AG08395 (cell line): ENCODE measurements at regions not wholly inside any gene's neighbourhood (a gene's known extent, or its start where the extent isn't known, plus 50 kb on each side); places are given as distances from the start of the nearest gene placed in this dataset.
"Not testable (repeated sequence)": the region's sequence is repeated elsewhere in the genome, so short reads cannot be mapped to it uniquely, and the experiment has no call there.

Experiments
- DNase-seq: peaks from one replicate; pipeline ENCODE4 v3.0.0; 2012; ENCODE audit warnings: mixed read lengths, low spot score

GRCh38 chr5:3103262-3103811, 351.9 kb upstream of the IRX2 start:
- DNase-seq = no peak

GRCh38 chr5:3102531-3102930, 351.1 kb upstream of the IRX2 start:
- DNase-seq = no peak

- no peak for DNase-seq
Measured at GRCh38 chr5:3101561-3101960, 350.1 kb upstream of the IRX2 start.

GRCh38 chr5:3100921-3101551, 349.6 kb upstream of the IRX2 start:
- DNase-seq = no peak

DNA sequence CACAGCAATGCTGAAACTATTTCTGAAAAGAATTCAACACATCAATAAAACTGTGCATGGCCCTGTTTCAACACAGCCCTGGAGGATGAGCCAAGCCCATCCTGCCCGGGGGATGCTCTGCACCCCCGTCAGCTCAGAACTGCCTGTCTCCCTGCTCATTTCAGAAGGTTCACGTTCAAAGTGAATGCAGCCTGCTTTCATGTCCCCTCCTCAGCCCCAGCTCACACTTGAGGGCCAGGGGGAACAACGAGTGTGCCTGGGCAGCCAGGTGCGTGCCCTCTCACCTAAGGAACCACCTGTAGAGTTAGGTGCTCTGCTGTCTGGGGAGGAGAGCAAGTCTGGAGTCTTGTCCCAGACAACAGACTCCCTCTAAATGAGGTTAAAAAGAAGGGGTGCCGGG, 348.5 kb upstream of the IRX2 start:
- no peak for DNase-seq

GRCh38 chr5:3099526-3099925, 348.0 kb upstream of the IRX2 start:
- DNase-seq = no peak

DNA sequence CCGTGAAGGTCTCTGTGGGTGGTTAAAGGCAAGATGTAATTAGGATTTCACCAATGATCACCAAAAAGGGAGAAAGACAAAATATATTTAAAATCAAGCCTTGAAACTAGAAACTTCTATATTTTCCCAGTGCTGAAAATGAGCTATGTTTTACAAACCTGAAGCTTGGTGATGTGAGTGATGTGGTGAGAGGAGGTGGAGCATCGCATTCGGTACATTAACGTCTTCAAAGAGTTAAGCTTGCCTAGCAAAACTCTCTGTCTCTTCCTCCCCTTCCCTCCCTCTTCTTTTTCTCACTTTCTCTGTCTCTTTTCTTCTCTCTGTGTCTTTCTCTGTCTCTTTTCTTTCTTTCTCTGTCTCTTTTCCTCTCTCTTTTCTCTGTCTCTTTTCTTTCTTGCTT, 347.3 kb upstream of the IRX2 start:
- no peak for DNase-seq

- DNase-seq = no peak
Measured at GRCh38 chr5:3092664-3093063, 341.2 kb upstream of the IRX2 start.

DNA sequence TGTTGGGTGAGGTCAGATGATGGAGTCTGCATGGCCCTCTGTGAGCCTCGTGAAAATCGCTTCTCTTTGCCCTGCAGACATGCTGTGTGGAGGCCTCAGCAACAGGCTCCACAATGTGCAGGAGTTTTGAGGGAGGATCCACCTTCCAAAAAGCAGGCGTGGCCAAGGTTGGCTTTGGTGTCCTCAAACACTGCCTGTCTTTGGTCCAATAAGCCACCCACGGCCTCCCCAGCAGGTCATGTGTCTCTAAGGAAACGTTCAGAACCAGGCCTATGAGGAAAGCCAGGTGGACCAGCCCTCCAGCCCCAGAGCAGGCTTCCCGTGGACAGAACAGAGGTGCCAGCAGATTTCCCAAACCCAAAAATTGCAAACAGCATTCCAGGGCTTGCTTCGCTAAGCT, 340.7 kb upstream of the IRX2 start:
- DNase-seq = no peak

DNA sequence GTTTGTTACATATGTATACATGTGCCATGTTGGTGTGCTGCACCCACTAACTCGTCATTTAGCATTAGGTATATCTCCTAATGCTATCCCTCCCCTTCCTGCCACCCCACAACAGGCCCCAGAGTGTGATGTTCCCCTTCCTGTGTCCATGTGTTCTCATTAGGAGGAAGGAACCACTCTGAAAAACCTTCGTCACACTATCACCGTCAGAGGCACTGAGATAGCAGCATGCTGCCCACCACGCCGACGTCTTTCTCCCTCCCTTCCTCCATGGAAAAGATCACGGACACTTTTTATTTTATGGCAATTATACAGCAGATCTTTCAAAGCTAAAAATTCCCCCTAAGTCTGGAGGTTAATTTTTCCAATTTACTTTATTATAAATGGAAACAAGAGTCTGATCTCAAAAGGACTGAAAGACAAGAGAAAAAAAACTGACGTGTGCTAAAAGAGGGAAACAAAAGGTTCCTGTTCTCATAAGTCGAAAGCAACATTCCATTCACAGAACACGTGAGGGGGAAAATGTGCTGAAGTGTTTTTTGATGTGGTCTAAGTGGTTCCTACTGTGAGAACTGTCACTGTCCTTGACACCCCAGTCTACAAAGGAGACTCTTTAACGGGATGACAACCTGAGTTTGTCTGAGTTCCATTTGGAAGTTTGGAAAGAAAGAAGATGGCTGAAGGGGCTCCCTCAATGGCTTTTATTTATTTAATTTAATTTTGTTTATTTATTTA, 339.7 kb upstream of the IRX2 start:
- no peak for DNase-seq

DNA sequence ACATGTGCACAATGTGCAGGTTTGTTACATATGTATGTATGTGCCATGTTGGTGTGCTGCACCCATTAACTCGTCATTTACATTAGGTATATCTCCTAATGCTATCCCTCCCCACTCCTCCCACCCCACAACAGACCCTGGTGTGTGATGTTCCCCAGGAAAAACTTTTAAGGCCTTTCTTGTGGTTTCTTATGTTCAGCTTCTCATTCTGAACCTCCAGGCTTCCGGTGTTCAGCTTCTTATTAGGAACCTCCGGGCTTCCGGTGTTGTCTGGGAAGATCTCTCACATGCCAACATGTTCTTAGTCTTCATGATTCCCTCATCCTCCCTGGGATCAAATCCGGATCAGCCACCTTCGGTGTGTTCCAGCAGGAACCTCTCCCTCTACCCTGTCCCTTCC, 338.8 kb upstream of the IRX2 start:
- not testable (repeated sequence) for DNase-seq

DNA sequence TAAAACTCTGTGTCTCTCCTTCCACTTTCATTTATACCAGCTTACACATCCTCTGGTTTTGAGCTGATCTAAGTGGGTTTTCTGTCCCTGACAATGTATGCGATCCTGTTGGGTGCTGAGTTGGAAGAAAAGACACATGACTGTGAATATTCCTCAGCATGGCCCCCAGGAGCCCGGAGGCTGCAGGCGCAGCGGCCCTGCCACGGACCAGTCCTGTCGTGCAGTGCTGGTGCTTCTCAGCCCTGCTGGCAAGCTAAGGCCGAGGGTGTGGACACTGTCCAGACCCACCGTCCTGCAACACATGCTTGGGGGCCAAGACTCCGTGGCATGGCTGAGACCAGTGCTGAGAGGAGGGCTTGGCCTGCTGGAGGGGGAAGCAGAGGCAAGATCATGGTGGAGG, 328.9 kb upstream of the IRX2 start:
- no peak for DNase-seq

GRCh38 chr5:3077684-3078083, 326.2 kb upstream of the IRX2 start:
- DNase-seq = no peak

DNA sequence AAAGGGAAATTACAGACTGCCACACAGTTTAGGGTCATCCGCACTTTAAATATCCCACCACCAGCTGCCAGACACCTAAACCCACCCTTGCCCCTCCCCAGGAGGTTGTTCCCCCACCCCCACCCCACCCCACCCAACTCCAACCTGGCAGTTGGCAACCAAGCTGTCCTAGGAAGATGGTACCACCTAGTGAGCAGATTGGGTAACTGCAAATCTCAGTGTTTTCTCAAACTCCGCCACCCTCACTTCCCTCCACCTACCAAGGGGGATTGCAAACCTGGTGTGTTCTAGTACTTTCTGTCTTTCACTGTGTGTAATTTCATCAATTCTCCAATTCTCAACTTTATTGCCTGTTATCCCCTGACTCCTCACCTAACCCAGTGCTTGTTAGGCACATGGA, 323.8 kb upstream of the IRX2 start:
- DNase-seq = no peak

DNA sequence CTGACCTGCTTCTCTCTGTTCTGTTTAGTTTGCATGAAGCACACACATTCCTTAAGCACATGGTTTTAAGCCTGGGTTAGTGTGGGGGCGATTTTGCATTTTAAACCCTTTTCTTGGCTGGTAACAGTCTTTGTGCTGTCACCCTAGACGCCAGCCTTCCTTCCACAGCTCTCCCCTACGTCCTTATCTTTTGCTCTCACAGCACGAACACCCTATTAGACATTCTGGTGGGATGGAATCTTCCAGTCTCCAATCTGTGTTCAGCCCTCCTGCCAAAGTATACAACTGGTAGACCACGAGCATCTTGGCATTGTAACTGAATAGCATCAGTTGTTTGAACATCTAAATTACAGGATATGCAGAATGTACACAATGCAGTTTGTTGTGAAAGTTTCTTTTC, 316.9 kb upstream of the IRX2 start:
- DNase-seq = no peak

- no peak for DNase-seq
Measured at GRCh38 chr5:3060283-3060682, 308.8 kb upstream of the IRX2 start.

GRCh38 chr5:3059488-3059887, 308.0 kb upstream of the IRX2 start:
- no peak for DNase-seq

GRCh38 chr5:3058942-3059341, 307.5 kb upstream of the IRX2 start:
- no peak for DNase-seq

- no peak for DNase-seq
Measured at GRCh38 chr5:3056866-3057265, 305.4 kb upstream of the IRX2 start.

GRCh38 chr5:3051400-3051799, 299.9 kb upstream of the IRX2 start:
- DNase-seq = no peak

DNA sequence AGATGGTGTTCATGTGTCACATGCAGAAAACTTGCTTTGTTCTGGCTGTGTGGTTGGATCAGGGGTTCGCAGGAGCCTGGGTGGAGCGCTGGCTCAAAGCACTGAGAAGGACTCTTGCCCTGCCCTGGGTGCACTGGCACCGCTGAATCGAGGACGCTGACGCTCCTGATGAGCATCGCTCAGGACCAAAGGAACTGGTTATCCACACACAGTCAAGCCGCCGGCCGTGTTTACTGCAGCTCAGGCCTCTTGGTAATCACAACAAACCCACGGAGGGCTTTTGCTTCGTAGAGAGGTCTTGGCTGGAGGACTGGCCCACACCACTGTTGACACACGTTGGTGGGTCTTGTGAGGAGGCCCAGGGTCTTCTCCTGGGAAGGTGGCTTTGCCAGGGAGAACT, 299.4 kb upstream of the IRX2 start:
- no peak for DNase-seq

- no peak for DNase-seq
Measured at GRCh38 chr5:3049261-3049660, 297.8 kb upstream of the IRX2 start.

- no peak for DNase-seq
Measured at GRCh38 chr5:3047212-3047774, 295.8 kb upstream of the IRX2 start.
